HCT116 (cell line): ENCODE measurements at regions not wholly inside any gene's neighbourhood (a gene's known extent, or its start where the extent isn't known, plus 50 kb on each side); places are given as distances from the start of the nearest gene placed in this dataset.

ENCODE experiments used
- ATAC-seq: fragments of 200-7000 bp; cut with Tn5 transposase; 2 replicates; pipeline ENCODE4 v1.9.1; 2020; ENCODE audit warnings: mild to moderate bottlenecking, moderate library complexity
- BruUV-seq: library from RNA; stranded (reverse); fragments of 400-500 nt; replicated peaks from 2 replicates; lab custom pipeline; 2021; lab: Mats Ljungman, UMichigan
- CTCF ChIA-PET: fragments of 300-600 bp; sonication (Branson Sonifier 250); formaldehyde crosslinking; loops from one replicate; lab custom pipeline; 2021; ENCODE audit warnings: antibody characterized with exemption; lab: Charles Lee
- POLR2A ChIA-PET: fragments of 300-600, 350-600 bp; sonication (Branson Sonifier 250); formaldehyde crosslinking; loops from one replicate; lab custom pipeline; 2021; ENCODE audit warnings: antibody characterized with exemption; lab: Charles Lee
- RAD21 ChIA-PET, 2 experiments: fragments of 300-600 bp; sonication (Branson Sonifier 250); formaldehyde crosslinking; loops; one replicate each; lab custom pipeline; 2023; ENCODE audit warnings: low total read pairs in 2 of 2; ENCODE audit not compliant: uncharacterized antibody in 2 of 2, unreplicated experiment in 2 of 2, low non-redundant PET in 1 of 2; lab: Charles Lee
- DNase-seq: peaks from one replicate; pipeline ENCODE4 v3.0.0-alpha.2; 2010; ENCODE audit warnings: low read depth, low spot score
- H2AFZ ChIP-seq: fragments of 200-600 bp; shearing (Covaris generic), sonication (generic); 2 replicates; pipeline ENCODE4 v1.6.1; 2017; ENCODE audit warnings: low read depth, mixed run types, mixed read lengths, antibody characterized with exemption, low read length; ENCODE audit not compliant: poor library complexity, severe bottlenecking
- H3K27ac ChIP-seq: 2 replicates; pipeline ENCODE4 v1.5.1; 2012; ENCODE audit warnings: low read depth, low read length
- H3K27me3 ChIP-seq: fragments of 200-600 bp; sonication (generic); 2 replicates; pipeline ENCODE4 v1.6.1; 2016; ENCODE audit warnings: mixed run types, low read length, mixed read lengths; ENCODE audit not compliant: insufficient read depth
- H3K36me3 ChIP-seq, 2 experiments: fragments of 200-500 bp in 1 of 2; fragments of 200-600 bp in 1 of 2; sonication (Bioruptor generic) in 1 of 2; sonication (generic) in 1 of 2; 2 replicates each; pipeline versions ENCODE4 v1.5.1 to v1.6.1; 2014 to 2016; ENCODE audit warnings: low read length in 2 of 2, inconsistent platforms in 1 of 2, mixed read lengths in 1 of 2, mixed run types in 1 of 2; ENCODE audit not compliant: insufficient read depth in 2 of 2, control insufficient read depth in 1 of 2
- H3K4me1 ChIP-seq, 2 experiments: fragments of 200-600 bp in 1 of 2; sonication (generic) in 1 of 2; 2 replicates each; pipeline versions ENCODE4 v1.5.1 to v1.6.1; 2012 to 2017; ENCODE audit warnings: low read length in 2 of 2, inconsistent platforms in 1 of 2, mild to moderate bottlenecking in 1 of 2, mixed read lengths in 1 of 2, mixed run types in 1 of 2, moderate library complexity in 1 of 2; ENCODE audit not compliant: insufficient read depth in 2 of 2, control insufficient read depth in 1 of 2
- H3K4me2 ChIP-seq: fragments of 200-600 bp; sonication (generic); 2 replicates; pipeline ENCODE4 v1.6.1; 2017; ENCODE audit warnings: mixed run types, low read length, mixed read lengths
- H3K4me3 ChIP-seq, 2 experiments: fragments of 200-600 bp in 1 of 2; sonication (generic) in 1 of 2; replicated peaks in 1 of 2; 2 replicates each; pipeline ENCODE4 v1.5.1; 2011 to 2016; ENCODE audit warnings: low read length in 2 of 2, control low read depth in 1 of 2, low read depth in 1 of 2, mild to moderate bottlenecking in 1 of 2, mixed read lengths in 1 of 2, mixed run types in 1 of 2
- H3K79me2 ChIP-seq: fragments of 200-600 bp; sonication (generic); 2 replicates; pipeline ENCODE4 v1.6.1; 2017; ENCODE audit warnings: mild to moderate bottlenecking, mixed run types, low read length, moderate library complexity, mixed read lengths; ENCODE audit not compliant: insufficient read depth
- H3K9ac ChIP-seq: fragments of 200-600 bp; sonication (generic); 2 replicates; pipeline ENCODE4 v1.6.1; 2016; ENCODE audit warnings: low read length, mixed read lengths
- H3K9me2 ChIP-seq: fragments of 200-600 bp; sonication (generic), shearing (Covaris generic); 2 replicates; pipeline ENCODE4 v1.6.1; 2017; ENCODE audit warnings: mixed run types, mild to moderate bottlenecking, moderate library complexity; ENCODE audit not compliant: insufficient read depth
- H3K9me3 ChIP-seq, 2 experiments: fragments of 200-500 bp in 1 of 2; fragments of 200-600 bp in 1 of 2; sonication (Bioruptor generic) in 1 of 2; sonication (generic) in 1 of 2; 2 replicates each; pipeline ENCODE4 v1.6.1; 2014 to 2017; ENCODE audit warnings: low read length in 2 of 2, mixed read lengths in 2 of 2, inconsistent platforms in 1 of 2, low read depth in 1 of 2, mild to moderate bottlenecking in 1 of 2, mixed run types in 1 of 2, moderate library complexity in 1 of 2; ENCODE audit not compliant: control insufficient read depth in 1 of 2, insufficient read depth in 1 of 2
- H4K20me1 ChIP-seq: fragments of 200-600 bp; sonication (generic), shearing (Covaris generic); 2 replicates; pipeline ENCODE4 v1.6.1; 2017; ENCODE audit warnings: mixed run types, mild to moderate bottlenecking, moderate library complexity; ENCODE audit not compliant: insufficient read depth
- ATF3 ChIP-seq: IDR thresholded peaks from 2 replicates; pipeline ENCODE4 v1.6.1; 2012
- CTCF ChIP-seq, 3 experiments: fragments of 200-600 bp in 1 of 3; sonication (generic) in 1 of 3; IDR thresholded peaks in 2 of 3; conservative IDR thresholded peaks in 1 of 3; 2 replicates each; pipeline ENCODE4 v1.5.1; 2012 to 2017; ENCODE audit warnings: low read depth in 2 of 3, low read length in 2 of 3, antibody characterized with exemption in 1 of 3, borderline replicate concordance in 1 of 3, control low read depth in 1 of 3, mild to moderate bottlenecking in 1 of 3, mixed read lengths in 1 of 3, mixed run types in 1 of 3, moderate library complexity in 1 of 3; ENCODE audit not compliant: insufficient read depth in 1 of 3
- EGR1 ChIP-seq: IDR thresholded peaks from 2 replicates; pipeline ENCODE4 v1.6.1; 2012; ENCODE audit warnings: low read depth
- EZH2 ChIP-seq: fragments of 200-600 bp; sonication (generic); IDR thresholded peaks from 2 replicates; pipeline ENCODE4 v1.6.1; 2017; ENCODE audit warnings: antibody characterized with exemption, mixed run types
- JUND ChIP-seq: IDR thresholded peaks from 2 replicates; pipeline ENCODE4 v1.6.1; 2012
- MAX ChIP-seq: IDR thresholded peaks from 2 replicates; pipeline ENCODE4 v1.6.1; 2012
- POLR2A ChIP-seq: IDR thresholded peaks from 2 replicates; pipeline ENCODE4 v1.7.0; 2011; ENCODE audit warnings: borderline replicate concordance; ENCODE audit not compliant: insufficient read depth, insufficient read length; ENCODE audit errors: extremely low read depth
- POLR2AphosphoS5 ChIP-seq: IDR thresholded peaks from 2 replicates; pipeline ENCODE4 v1.6.1; 2011; ENCODE audit warnings: mild to moderate bottlenecking, low read depth, low read length, moderate library complexity
- SIN3A ChIP-seq: IDR thresholded peaks from 2 replicates; pipeline ENCODE4 v1.6.1; 2012; ENCODE audit warnings: low read depth
- TCF7L2 ChIP-seq: IDR thresholded peaks from 2 replicates; pipeline ENCODE4 v1.7.0; 2011; ENCODE audit warnings: borderline replicate concordance, inconsistent platforms; ENCODE audit not compliant: insufficient read depth, insufficient read length; ENCODE audit errors: extremely low read depth
- YY1 ChIP-seq: IDR thresholded peaks from 2 replicates; pipeline ENCODE4 v1.6.1; 2011; ENCODE audit warnings: low read length, low read depth, moderate library complexity, mild to moderate bottlenecking; ENCODE audit not compliant: insufficient replicate concordance; ENCODE audit errors: extremely low read depth
- ZBTB33 ChIP-seq: IDR thresholded peaks from 2 replicates; pipeline ENCODE4 v1.6.1; 2011; ENCODE audit warnings: mild to moderate bottlenecking, low read length, moderate library complexity; ENCODE audit not compliant: insufficient replicate concordance; ENCODE audit errors: extremely low read depth
- ZFX ChIP-seq: fragments of 450-650 bp; IDR thresholded peaks from 2 replicates; pipeline ENCODE4 v1.6.1; 2017
- ZNF274 ChIP-seq: fragments of 200-500 bp; sonication (Bioruptor generic); IDR thresholded peaks from 2 replicates; pipeline ENCODE4 v1.6.1; 2014; ENCODE audit warnings: mild to moderate bottlenecking, low read depth, low read length, inconsistent platforms
- intact Hi-C: fragments of 100-400 bp; cut with micrococcal nuclease; formaldehyde crosslinking; loops from 2 replicates; pipeline ENCODE4 v1.10.0; 2022

- no peak for TF ChIP-seq TCF7L2
These were observed 198.6 kb downstream of the BCL11B start (continued) for GRCh38 chr14:99073431-99073830.

- intact Hi-C loops, result no loop called here
- ChIA-PET CTCF (no interaction called here), RAD21 (no interaction called here), POLR2A (interaction anchor here (0.9 kb wide), 1 partner anchor 11 kb away, joined by 3 read pairs; no protein-coding TSS in a partner anchor)
- no TSS peak for BruUV-seq
- Histone ChIP-seq H3K9me2 (no peaks in the 10 kb centered on the region), H2AFZ (no peak overlapping the region), H3K36me3 (no peaks in the 10 kb centered on the region), H4K20me1 (no peaks in the 10 kb centered on the region), H3K4me3 (no peak overlapping the region), H3K9ac (no peak overlapping the region), H3K79me2 (no peaks in the 10 kb centered on the region), H3K27ac (no peak overlapping the region), H3K4me2 (no peak overlapping the region), H3K4me1 (no peaks in the 10 kb centered on the region), H3K9me3 (no peaks in the 10 kb centered on the region), H3K27me3 (peaks cover 18% of the 10 kb centered on the region)
- ATAC-seq, result no peak
- no peak for DNase-seq
- TF ChIP-seq CTCF (IDR thresholded peaks at IDR 0.05 in 2 of 3, conservative IDR thresholded peaks at IDR 0.05 in 1 of 3; ENCODE audit: borderline replicate concordance in 1 of 3, insufficient read depth in 1 of 3, low read depth in 2 of 3, low read length in 2 of 3) (no peak), YY1 (no peak), SIN3A (no peak)
These were observed 196.9 kb downstream of the BCL11B start for GRCh38 chr14:99075061-99075460.

GRCh38 chr14:99075771-99076375, 196.1 kb downstream of the BCL11B start:
- ATAC-seq, result no peak
- CTCF ChIA-PET, result no interaction called here
- TF ChIP-seq EGR1 (no peak), ATF3 (no peak), ZNF274 (no peak), POLR2A (no peak), YY1 (no peak), POLR2AphosphoS5 (no peak), JUND (no peak), ZFX (no peak), MAX (no peak), EZH2 (no peak), ZBTB33 (no peak)

More at GRCh38 chr14:99075771-99076375, 196.1 kb downstream of the BCL11B start:
- Histone ChIP-seq H2AFZ (no peak overlapping the region), H3K4me1 (no peaks in the 10 kb centered on the region), H3K4me2 (no peak overlapping the region), H3K79me2 (no peaks in the 10 kb centered on the region), H3K27me3 (peaks cover 21% of the 10 kb centered on the region), H3K9ac (no peak overlapping the region), H3K36me3 (no peaks in the 10 kb centered on the region), H3K9me3 (no peaks in the 10 kb centered on the region), H4K20me1 (no peaks in the 10 kb centered on the region), H3K27ac (no peak overlapping the region), H3K9me2 (no peaks in the 10 kb centered on the region), H3K4me3 (no peak overlapping the region)
- POLR2A ChIA-PET, result no interaction called here
- intact Hi-C loops, result no loop called here
- no peak for DNase-seq
- RAD21 ChIA-PET, result no interaction called here
- no TSS peak for BruUV-seq
